ENCODE measurements at regions not wholly inside any gene's neighbourhood (a gene's known extent, or its start where the extent isn't known, plus 50 kb on each side); places are given as distances from the start of the nearest gene placed in this dataset.

GRCh38 chr10:21165489-21165888 lies 268.4 kb upstream of the NEBL start:
- CTCF ChIA-PET = no interaction called here

GRCh38 chr10:21164687-21165086 lies 267.6 kb upstream of the NEBL start:
- ChIA-PET CTCF (no interaction called here), POLR2A (no interaction called here)

More at GRCh38 chr10:21165489-21165888, 268.4 kb upstream of the NEBL start:
- POLR2A ChIA-PET = no interaction called here

- POLR2A ChIA-PET = no interaction called here
- CTCF ChIA-PET = no interaction called here
Observed at GRCh38 chr10:21162948-21163347, 265.8 kb upstream of the NEBL start.

- CTCF ChIA-PET = no interaction called here
- POLR2A ChIA-PET = no interaction called here
Observed at GRCh38 chr10:21161647-21162046, 264.5 kb upstream of the NEBL start.

GRCh38 chr10:21161090-21161625 lies 264.0 kb upstream of the NEBL start:
- CTCF ChIA-PET = no interaction called here
- POLR2A ChIA-PET = no interaction called here

- CTCF ChIA-PET = no interaction called here
- POLR2A ChIA-PET = no interaction called here
Observed at GRCh38 chr10:21160116-21160515, 263.0 kb upstream of the NEBL start.

- ChIA-PET POLR2A (no interaction called here), CTCF (no interaction called here)
Observed at GRCh38 chr10:21159669-21160068, 262.6 kb upstream of the NEBL start.

GRCh38 chr10:21158301-21158700 lies 261.2 kb upstream of the NEBL start:
- POLR2A ChIA-PET = no interaction called here
- CTCF ChIA-PET = no interaction called here

- ChIA-PET CTCF (no interaction called here), POLR2A (no interaction called here)
Observed at GRCh38 chr10:21157664-21158063, 260.6 kb upstream of the NEBL start.

GRCh38 chr10:21150166-21150565 lies 253.1 kb upstream of the NEBL start:
- ChIA-PET CTCF (no interaction called here), POLR2A (no interaction called here)

- CTCF ChIA-PET = no interaction called here
- POLR2A ChIA-PET = no interaction called here
Observed at GRCh38 chr10:21146436-21146789, 249.3 kb upstream of the NEBL start.

- POLR2A ChIA-PET = no interaction called here
- CTCF ChIA-PET = no interaction called here
Observed at GRCh38 chr10:21145751-21146435, 248.8 kb upstream of the NEBL start.

GRCh38 chr10:21144047-21144446 lies 246.9 kb upstream of the NEBL start:
- POLR2A ChIA-PET = no interaction called here
- CTCF ChIA-PET = no interaction called here

- ChIA-PET POLR2A (no interaction called here), CTCF (no interaction called here)
Observed at GRCh38 chr10:21141946-21142492, 244.9 kb upstream of the NEBL start.

- ChIA-PET CTCF (no interaction called here), POLR2A (no interaction called here)
Observed at GRCh38 chr10:21138769-21139340, 241.7 kb upstream of the NEBL start.

GRCh38 chr10:21135023-21135931 lies 238.2 kb upstream of the NEBL start:
- ChIA-PET CTCF (no interaction called here), POLR2A (no interaction called here)

- POLR2A ChIA-PET = no interaction called here
Observed at GRCh38 chr10:21134645-21135022, 237.5 kb upstream of the NEBL start.

GRCh38 chr10:21130683-21131442 lies 233.8 kb upstream of the NEBL start:
- POLR2A ChIA-PET = no interaction called here
- CTCF ChIA-PET = no interaction called here

More at GRCh38 chr10:21134645-21135022, 237.5 kb upstream of the NEBL start:
- CTCF ChIA-PET = no interaction called here

- CTCF ChIA-PET = no interaction called here
- POLR2A ChIA-PET = no interaction called here
Observed at GRCh38 chr10:21130108-21130507, 233.0 kb upstream of the NEBL start.

- ChIA-PET POLR2A (no interaction called here), CTCF (no interaction called here)
Observed at GRCh38 chr10:21125471-21126228, 228.5 kb upstream of the NEBL start.
